ENCODE measurements at regions not wholly inside any gene's neighbourhood (a gene's known extent, or its start where the extent isn't known, plus 50 kb on each side); places are given as distances from the start of the nearest gene placed in this dataset.

DNA sequence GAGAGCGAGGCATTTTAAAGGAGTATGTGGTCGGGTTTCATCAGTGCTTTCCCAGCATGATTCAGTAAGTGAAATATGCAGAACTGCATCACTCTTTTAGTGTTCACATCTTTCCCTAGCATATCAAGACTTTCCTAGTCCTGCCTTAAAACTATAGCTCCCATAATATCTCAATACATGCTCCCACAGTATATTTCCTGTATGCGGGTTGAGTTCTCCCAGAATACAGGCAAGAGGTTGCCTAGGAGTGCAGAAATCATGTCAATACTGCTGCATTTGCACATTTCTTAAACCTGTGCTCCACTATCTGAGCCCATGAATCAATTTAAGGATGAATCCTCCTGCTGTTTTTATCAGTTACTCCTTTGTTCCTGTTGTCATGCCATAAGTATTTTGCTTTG is 386.6 kb upstream of the SLC35B3 start:
- H3K9me3 ChIP-seq = peaks cover 0 to 8% (median 0%) of the 10 kb centered on the region in 8 donors
- 78 to 96% (median 85%) methylated on average over 3 of the region's 3 CpGs for WGBS, 5 donors
- intact Hi-C loops (cut with DNase I; ENCODE audit: low total_unique reads) = no loop called here
- no peaks in the 10 kb centered on the region for H3K4me1 ChIP-seq
- no peak overlapping the region for H3K27ac ChIP-seq
- no peaks in the 10 kb centered on the region for H3K27me3 ChIP-seq (replicated peaks in 1 of 7)
- DNase-seq = no peak
- H3K4me3 ChIP-seq = no peak overlapping the region
- H3K36me3 ChIP-seq = no peaks in the 10 kb centered on the region
- TF ChIP-seq, protein P1, sequence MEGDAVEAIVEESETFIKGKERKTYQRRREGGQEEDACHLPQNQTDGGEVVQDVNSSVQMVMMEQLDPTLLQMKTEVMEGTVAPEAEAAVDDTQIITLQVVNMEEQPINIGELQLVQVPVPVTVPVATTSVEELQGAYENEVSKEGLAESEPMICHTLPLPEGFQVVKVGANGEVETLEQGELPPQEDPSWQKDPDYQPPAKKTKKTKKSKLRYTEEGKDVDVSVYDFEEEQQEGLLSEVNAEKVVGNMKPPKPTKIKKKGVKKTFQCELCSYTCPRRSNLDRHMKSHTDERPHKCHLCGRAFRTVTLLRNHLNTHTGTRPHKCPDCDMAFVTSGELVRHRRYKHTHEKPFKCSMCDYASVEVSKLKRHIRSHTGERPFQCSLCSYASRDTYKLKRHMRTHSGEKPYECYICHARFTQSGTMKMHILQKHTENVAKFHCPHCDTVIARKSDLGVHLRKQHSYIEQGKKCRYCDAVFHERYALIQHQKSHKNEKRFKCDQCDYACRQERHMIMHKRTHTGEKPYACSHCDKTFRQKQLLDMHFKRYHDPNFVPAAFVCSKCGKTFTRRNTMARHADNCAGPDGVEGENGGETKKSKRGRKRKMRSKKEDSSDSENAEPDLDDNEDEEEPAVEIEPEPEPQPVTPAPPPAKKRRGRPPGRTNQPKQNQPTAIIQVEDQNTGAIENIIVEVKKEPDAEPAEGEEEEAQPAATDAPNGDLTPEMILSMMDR (IDR thresholded peaks at IDR 0.05 in 8 of 11, conservative IDR thresholded peaks at IDR 0.05 in 3 of 11) = no peak
- no peak for TF ChIP-seq POLR2AphosphoS5 (IDR thresholded peaks at IDR 0.05)
- TF ChIP-seq POLR2A (IDR thresholded peaks at IDR 0.05) = no peak

DNA sequence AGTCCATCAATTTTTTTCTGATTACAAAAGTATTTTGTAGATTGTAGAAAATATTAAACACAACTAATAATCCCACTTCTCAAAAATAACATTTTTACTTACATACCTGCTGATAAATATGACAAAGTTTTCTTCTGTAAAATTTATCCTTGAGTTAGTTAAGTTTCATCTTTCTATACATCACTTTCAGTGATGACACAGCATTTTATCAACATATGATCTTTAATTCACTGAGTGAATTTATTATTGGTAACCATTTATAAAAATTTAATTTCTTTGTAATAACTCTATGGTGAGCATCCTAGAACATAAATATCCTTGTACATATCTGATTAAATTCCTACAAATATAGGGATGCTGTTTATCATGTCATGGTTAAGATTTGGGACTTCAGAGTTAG is 385.0 kb upstream of the SLC35B3 start:
- no peaks in the 10 kb centered on the region for H3K36me3 ChIP-seq
- H3K9me3 ChIP-seq = peaks cover 0 to 8% (median 0%) of the 10 kb centered on the region in 8 donors
- no peak for TF ChIP-seq POLR2AphosphoS5 (IDR thresholded peaks at IDR 0.05)
- TF ChIP-seq POLR2A (IDR thresholded peaks at IDR 0.05) = no peak
- TF ChIP-seq, protein P1 (IDR thresholded peaks at IDR 0.05 in 8 of 11, conservative IDR thresholded peaks at IDR 0.05 in 3 of 11) = no peak
- intact Hi-C loops (cut with DNase I; ENCODE audit: low total_unique reads) = no loop called here
- H3K4me1 ChIP-seq = no peaks in the 10 kb centered on the region
- H3K4me3 ChIP-seq = no peak overlapping the region
- H3K27me3 ChIP-seq (replicated peaks in 1 of 7) = no peaks in the 10 kb centered on the region
- H3K27ac ChIP-seq = no peak overlapping the region
- DNase-seq = no peak

- intact Hi-C loops (cut with DNase I; ENCODE audit: low total_unique reads) = no loop called here
- no peaks in the 10 kb centered on the region for H3K27me3 ChIP-seq (replicated peaks in 1 of 7)
- 78 to 84% (median 80%) methylated on average over 5 of the region's 5 CpGs for WGBS, 5 donors
- no peak for DNase-seq
- no peak overlapping the region for H3K4me3 ChIP-seq
- TF ChIP-seq, protein P1 (IDR thresholded peaks at IDR 0.05 in 8 of 11, conservative IDR thresholded peaks at IDR 0.05 in 3 of 11) = no peak
- no peak for TF ChIP-seq POLR2A (IDR thresholded peaks at IDR 0.05)
- no peak for TF ChIP-seq POLR2AphosphoS5 (IDR thresholded peaks at IDR 0.05)
- no peaks in the 10 kb centered on the region for H3K4me1 ChIP-seq
- peaks cover 0 to 8% (median 0%) of the 10 kb centered on the region in 8 donors for H3K9me3 ChIP-seq
- no peaks in the 10 kb centered on the region for H3K36me3 ChIP-seq
- no peak overlapping the region for H3K27ac ChIP-seq
Observed at GRCh38 chr6:8819446-8819845, 384.1 kb upstream of the SLC35B3 start.

DNA sequence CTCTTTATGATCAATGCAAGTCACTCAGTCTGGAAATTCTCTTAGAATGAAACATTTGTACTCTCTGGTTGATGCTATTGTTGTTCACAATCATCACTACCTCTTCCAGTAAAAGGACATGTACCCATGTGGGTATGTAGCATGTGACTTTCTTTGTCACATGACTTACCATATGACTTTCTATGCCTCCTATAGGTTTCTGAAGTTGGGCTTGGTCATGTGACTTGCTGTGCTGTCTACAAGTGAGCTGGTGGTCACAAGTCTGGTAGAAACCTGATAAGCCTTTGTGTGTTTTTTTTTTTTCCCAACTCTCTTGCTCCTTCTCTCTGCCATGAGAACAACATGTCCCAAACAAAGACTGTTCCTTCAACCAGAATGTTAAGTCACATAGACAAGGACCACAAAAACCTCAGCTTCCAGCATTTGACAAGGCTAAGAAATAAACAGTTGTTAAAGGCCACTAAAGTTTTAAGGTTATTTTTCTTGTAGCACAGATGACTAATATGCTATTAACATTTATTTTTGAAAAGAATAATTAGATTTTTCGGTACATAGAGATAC is 379.2 kb upstream of the SLC35B3 start:
- peaks cover 0 to 4% (median 0%) of the 10 kb centered on the region in 8 donors for H3K9me3 ChIP-seq
- WGBS, 5 donors = 44 to 79% (median 65%) methylated on average over 1 of the region's 1 CpG
- DNase-seq = no peak
- no peak overlapping the region for H3K4me3 ChIP-seq
- H3K36me3 ChIP-seq = no peaks in the 10 kb centered on the region
- TF ChIP-seq, protein P1 (IDR thresholded peaks at IDR 0.05 in 8 of 11, conservative IDR thresholded peaks at IDR 0.05 in 3 of 11) = no peak
- no peak for TF ChIP-seq POLR2A (IDR thresholded peaks at IDR 0.05)
- no peak for TF ChIP-seq POLR2AphosphoS5 (IDR thresholded peaks at IDR 0.05)
- H3K27ac ChIP-seq = no peak overlapping the region
- H3K27me3 ChIP-seq (replicated peaks in 1 of 7) = no peaks in the 10 kb centered on the region
- H3K4me1 ChIP-seq = no peaks in the 10 kb centered on the region
- intact Hi-C loops (cut with DNase I; ENCODE audit: low total_unique reads) = no loop called here

All from spleen (tissue), 11 donors.